GM21528 (cell line): ENCODE measurements at regions not wholly inside any gene's neighbourhood (a gene's known extent, or its start where the extent isn't known, plus 50 kb on each side); places are given as distances from the start of the nearest gene placed in this dataset.
"Not testable (repeated sequence)": the region's sequence is repeated elsewhere in the genome, so short reads cannot be mapped to it uniquely, and the experiment has no call there.

ENCODE experiments used
- ATAC-seq: cut with Tn5 transposase; IDR thresholded peaks from one replicate; pipeline ENCODE4 v1.9.1; 2021; ENCODE audit warnings: mild to moderate bottlenecking, moderate library complexity; ENCODE audit not compliant: unreplicated experiment, low FRiP score

- ATAC-seq: not testable (repeated sequence)
Observed at GRCh38 chr21:7956074-7956452, 2565.3 kb upstream of the TPTE start.

GRCh38 chr21:7956998-7957712, 2564.2 kb upstream of the TPTE start:
- ATAC-seq: not testable (repeated sequence)

GRCh38 chr21:7957713-7958064, 2563.7 kb upstream of the TPTE start:
- ATAC-seq: no peak
